ENCODE measurements at regions not wholly inside any gene's neighbourhood (a gene's known extent, or its start where the extent isn't known, plus 50 kb on each side); places are given as distances from the start of the nearest gene placed in this dataset.

- DNase-seq (ENCODE audit: low spot score), result no peak
Observed at GRCh38 chr6:91708534-91708933, 1121.7 kb upstream of the MAP3K7 start.

DNA sequence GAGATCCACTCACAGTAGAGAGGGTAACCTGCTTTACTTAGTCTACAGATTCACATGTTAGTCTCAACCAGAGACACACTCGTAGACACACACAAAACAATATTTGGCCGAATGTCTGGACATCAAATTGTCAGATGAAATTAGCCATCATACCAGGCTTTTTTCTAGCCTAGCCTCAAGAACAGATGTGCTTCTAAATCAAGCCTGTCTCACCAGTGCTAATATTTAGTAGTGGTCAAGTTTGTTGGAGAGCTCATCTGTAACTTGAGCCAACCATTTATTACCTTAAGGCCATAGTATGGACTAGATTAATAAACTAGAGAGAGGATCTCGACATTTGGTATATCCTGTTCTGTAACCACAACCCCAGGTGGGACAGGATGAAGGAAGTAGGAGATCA lies 1118.8 kb upstream of the MAP3K7 start:
- no peak for DNase-seq (ENCODE audit: low spot score)

- DNase-seq (ENCODE audit: low spot score), result no peak
Observed at GRCh38 chr6:91704531-91704930, 1117.7 kb upstream of the MAP3K7 start.

DNA sequence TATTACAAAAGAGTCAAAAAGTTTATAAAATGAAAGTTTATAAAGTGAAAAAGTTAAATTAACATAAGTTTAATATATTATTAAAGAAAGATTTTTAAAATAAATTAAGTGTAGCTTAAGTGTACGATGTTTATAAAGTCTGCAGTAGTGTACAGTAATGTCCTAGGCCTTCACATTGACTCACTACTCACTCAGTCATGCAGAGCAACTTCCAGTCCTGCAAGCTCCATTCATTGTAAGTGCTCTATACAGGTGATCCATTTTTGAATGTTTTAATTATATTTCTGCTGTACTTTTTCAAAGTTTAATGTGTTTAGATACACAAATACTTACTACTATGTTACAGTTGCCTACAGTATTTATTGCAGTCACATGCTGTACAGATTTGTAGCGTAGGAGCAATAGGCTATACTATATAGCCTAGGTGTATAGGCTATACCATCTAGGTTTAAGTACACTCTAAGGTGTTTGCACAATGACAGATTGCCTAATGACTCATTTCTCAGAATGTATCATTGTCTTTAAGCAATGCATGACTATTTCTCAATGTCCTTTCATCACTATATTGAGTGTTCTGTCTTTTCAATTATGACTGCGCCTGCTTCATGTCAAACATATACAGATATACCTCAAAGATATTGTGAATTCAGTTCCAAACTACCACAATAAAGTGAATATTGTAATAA lies 1110.3 kb upstream of the MAP3K7 start:
- DNase-seq (ENCODE audit: low spot score), result no peak

DNA sequence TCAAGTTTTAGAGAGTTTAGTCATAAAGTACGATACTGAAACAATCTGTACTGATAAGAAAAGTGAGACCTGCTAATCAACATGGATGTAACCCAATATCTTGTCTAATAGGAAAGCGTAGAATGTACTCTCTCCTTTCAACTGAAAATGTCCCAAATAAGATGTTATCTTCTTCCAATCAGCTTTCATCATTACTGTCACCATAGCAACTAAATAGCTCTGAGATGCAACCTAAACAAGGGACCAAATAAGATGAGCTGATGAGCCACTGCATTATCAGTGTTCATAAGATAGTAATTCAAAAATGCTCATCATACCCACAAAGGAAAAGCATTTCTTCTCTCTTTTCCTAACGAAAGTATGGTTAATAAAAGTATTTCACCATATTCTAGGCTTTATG lies 1108.3 kb upstream of the MAP3K7 start:
- no peak for DNase-seq (ENCODE audit: low spot score)

DNA sequence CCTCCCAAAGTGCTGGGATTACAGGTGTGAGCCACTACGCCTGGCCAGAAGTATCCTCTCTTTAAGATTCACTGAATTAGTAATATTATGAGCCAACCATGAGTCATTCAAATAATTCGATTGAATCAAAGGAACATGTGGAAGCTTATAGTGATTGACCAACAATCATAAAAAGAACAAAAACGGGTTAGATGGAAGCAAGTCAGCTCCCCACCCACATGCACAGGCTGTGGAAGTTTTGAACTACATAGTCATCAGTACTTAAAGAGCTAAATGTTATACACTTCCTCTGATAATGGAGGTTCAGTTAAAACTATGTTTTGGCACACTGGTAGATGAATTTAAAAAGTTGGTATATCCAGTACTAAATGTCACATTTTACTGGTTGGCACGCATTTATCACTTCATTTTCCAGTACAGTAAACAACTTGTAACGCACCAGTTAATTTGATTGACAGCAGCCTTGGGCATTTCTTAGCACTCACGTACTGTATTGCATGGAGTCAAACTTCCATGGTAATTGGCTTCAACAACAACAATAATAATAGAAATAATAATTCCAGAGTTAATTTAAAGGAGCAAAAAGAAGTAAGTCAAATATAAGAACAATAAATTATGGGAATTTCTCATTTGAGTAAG lies 1107.3 kb upstream of the MAP3K7 start:
- DNase-seq (ENCODE audit: low spot score), result no peak

- DNase-seq (ENCODE audit: low spot score), result no peak
Observed at GRCh38 chr6:91691449-91691848, 1104.6 kb upstream of the MAP3K7 start.

DNA sequence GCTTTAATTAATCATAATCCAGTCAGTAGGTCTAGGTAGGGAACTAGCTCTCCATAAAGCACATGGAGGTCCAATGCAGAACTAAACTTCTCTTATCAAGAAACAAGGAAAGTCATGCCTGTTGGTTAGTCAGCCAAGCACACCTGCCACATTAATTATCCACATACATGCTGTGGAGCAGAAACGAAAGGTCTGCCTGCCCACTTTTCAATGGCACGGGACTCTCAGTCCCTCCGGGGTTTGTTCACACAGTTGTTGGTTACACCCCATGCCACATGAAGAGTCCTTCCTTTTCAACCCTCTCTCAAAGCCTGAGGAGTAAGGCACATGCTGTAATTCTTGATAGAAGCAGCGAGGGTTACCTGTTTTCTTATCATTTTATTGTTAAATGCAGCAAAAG lies 1096.4 kb upstream of the MAP3K7 start:
- DNase-seq (ENCODE audit: low spot score), result no peak

DNA sequence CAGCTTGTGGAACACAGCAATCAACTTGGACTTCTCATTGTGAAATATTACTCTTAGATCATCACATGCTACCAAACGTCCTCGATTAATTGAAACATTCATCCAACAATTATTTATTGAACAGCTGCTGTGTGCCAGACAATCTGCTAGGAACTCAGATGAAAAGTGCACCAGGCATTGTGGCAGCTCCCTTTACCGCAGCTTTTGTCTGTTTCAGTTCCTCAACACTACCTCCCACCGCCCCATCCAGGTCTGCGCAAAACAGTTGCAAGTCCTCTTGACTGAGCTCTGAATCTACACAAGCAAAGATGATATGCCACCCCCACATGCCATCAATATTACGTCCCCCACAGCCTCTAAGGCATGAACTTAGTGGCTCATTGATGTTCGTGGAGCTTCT lies 1094.4 kb upstream of the MAP3K7 start:
- no peak for DNase-seq (ENCODE audit: low spot score)

GRCh38 chr6:91678679-91679446 lies 1092.0 kb upstream of the MAP3K7 start:
- DNase-seq (ENCODE audit: low spot score), result no peak

GRCh38 chr6:91672201-91672600 lies 1085.3 kb upstream of the MAP3K7 start:
- DNase-seq (ENCODE audit: low spot score), result no peak

GRCh38 chr6:91669871-91670268 lies 1083.0 kb upstream of the MAP3K7 start:
- no peak for DNase-seq (ENCODE audit: low spot score)

- no peak for DNase-seq (ENCODE audit: low spot score)
Observed at GRCh38 chr6:91669154-91669870, 1082.4 kb upstream of the MAP3K7 start.

DNA sequence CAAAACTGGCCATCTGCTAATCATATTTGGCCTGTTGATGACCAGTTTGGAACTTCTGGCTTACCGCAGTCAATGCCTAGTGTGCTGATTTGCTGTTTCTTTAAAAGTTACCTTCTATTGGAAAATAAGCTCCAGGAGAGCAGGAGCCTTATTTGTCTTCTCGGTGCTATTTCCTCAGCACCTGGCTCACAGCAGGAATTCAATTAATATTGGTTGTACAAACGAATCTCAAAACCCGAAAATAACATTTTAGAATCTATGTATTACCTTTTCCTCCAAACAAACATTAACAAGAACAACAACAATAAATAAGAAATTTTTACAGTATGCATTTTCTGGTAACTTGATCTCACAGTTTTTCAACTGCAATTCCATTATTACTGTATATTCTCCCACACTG lies 1080.7 kb upstream of the MAP3K7 start:
- DNase-seq (ENCODE audit: low spot score), result no peak

- DNase-seq (ENCODE audit: low spot score), result peak; percentile 42
Observed at GRCh38 chr6:91664327-91664959, 1077.6 kb upstream of the MAP3K7 start.

DNA sequence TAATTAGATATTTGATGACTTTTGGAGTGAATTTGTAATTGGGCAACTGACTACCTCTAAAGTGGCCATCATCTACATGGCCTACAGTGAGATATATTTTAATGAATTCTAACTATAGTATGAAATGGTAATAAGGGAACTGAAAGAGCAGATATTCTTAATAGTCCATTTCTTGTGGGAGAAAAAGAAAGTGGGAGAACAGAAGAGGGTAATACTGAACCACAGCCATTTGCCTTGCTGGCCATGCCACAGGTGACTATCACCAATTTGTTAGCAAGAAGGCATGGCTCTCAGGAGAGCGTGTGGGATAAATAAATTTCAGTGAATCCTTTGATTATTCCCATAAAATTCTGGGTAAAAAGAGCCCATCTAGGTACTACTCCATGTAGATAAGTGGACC lies 1074.0 kb upstream of the MAP3K7 start:
- DNase-seq (ENCODE audit: low spot score), result no peak

- DNase-seq (ENCODE audit: low spot score), result no peak
Observed at GRCh38 chr6:91659891-91660290, 1073.0 kb upstream of the MAP3K7 start.

DNA sequence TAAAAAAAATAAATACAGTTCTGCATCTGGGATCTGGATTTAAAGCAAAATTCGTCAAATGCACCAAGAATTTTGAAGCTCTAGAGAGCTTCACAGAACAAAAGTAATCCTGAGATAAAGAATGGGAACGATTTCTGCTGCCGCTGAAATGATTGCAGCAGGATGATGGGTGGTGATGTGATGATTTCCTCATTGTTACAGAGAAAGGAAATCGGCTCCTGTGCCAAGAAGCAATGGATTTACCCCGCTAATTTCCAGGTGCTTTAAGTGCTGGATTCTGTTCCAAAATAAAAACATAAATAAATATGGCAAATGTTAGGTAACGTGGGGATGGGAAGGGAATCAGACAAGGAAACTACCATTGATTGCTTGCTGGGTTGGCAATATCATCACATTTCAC lies 1067.9 kb upstream of the MAP3K7 start:
- DNase-seq (ENCODE audit: low spot score), result no peak

DNA sequence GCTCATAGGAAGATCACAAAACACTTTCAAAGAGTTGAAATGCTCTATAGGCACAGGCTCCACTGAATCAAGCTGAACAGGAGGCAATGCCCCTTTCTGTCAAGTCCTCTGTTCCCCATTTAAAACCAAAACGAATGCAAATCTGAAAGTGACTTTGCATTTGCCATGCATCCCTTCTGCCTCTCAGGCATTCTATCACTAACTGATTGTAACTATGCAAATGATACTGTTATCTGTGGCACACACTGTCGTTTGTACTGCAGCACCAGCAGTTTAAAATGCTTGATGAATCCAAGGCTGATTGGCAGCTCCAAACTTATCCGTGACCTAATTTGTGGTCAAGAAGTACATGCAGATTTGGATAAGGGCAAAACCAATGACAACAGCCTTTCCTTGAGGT lies 1067.5 kb upstream of the MAP3K7 start:
- no peak for DNase-seq (ENCODE audit: low spot score)

GRCh38 chr6:91653895-91654294 lies 1067.0 kb upstream of the MAP3K7 start:
- DNase-seq (ENCODE audit: low spot score), result no peak

GRCh38 chr6:91653076-91653723 lies 1066.3 kb upstream of the MAP3K7 start:
- no peak for DNase-seq (ENCODE audit: low spot score)
